ENCODE measurements at regions not wholly inside any gene's neighbourhood (a gene's known extent, or its start where the extent isn't known, plus 50 kb on each side); places are given as distances from the start of the nearest gene placed in this dataset.

- Histone ChIP-seq H3K4me3 (no peak overlapping the region), H3K27ac (no peak overlapping the region), H3K27me3 (ENCODE audit: low read depth) (no peaks in the 10 kb centered on the region), H3K4me1 (no peaks in the 10 kb centered on the region), H3K9me3 (no peaks in the 10 kb centered on the region), H3K36me3 (no peaks in the 10 kb centered on the region)
- ATAC-seq = no peak
- intact Hi-C loops (cut with DNase I) = no loop called here
- no peak for TF ChIP-seq CTCF (IDR thresholded peaks at IDR 0.05)
- no peak for DNase-seq
Observed at GRCh38 chr5:35473589-35473988, 144.1 kb upstream of the SPEF2 start.

GRCh38 chr5:35470866-35471265, 146.8 kb upstream of the SPEF2 start:
- ATAC-seq = no peak
- no peaks in the 10 kb centered on the region for H3K4me1 ChIP-seq
- intact Hi-C loops (cut with DNase I) = no loop called here

GRCh38 chr5:35468811-35469210, 148.9 kb upstream of the SPEF2 start:
- ATAC-seq (no peak), DNase-seq (no peak)
- Histone ChIP-seq H3K4me3 (no peak overlapping the region), H3K27me3 (ENCODE audit: low read depth) (no peaks in the 10 kb centered on the region), H3K36me3 (no peaks in the 10 kb centered on the region), H3K27ac (no peak overlapping the region), H3K4me1 (no peaks in the 10 kb centered on the region), H3K9me3 (no peaks in the 10 kb centered on the region)
- intact Hi-C loops (cut with DNase I) = no loop called here
- no peak for TF ChIP-seq CTCF (IDR thresholded peaks at IDR 0.05)

More at GRCh38 chr5:35470866-35471265, 146.8 kb upstream of the SPEF2 start:
- DNase-seq = no peak
- no peak for TF ChIP-seq CTCF (IDR thresholded peaks at IDR 0.05)
- H3K9me3 ChIP-seq = no peaks in the 10 kb centered on the region
- no peaks in the 10 kb centered on the region for H3K27me3 ChIP-seq (ENCODE audit: low read depth)
- no peak overlapping the region for H3K27ac ChIP-seq
- H3K4me3 ChIP-seq = no peak overlapping the region
- H3K36me3 ChIP-seq = no peaks in the 10 kb centered on the region

GRCh38 chr5:35466746-35467145, 150.9 kb upstream of the SPEF2 start:
- H3K9me3 ChIP-seq = no peaks in the 10 kb centered on the region
- no peaks in the 10 kb centered on the region for H3K36me3 ChIP-seq
- H3K27ac ChIP-seq = no peak overlapping the region
- DNase-seq (no peak), ATAC-seq (no peak)
- H3K4me3 ChIP-seq = no peak overlapping the region
- no peaks in the 10 kb centered on the region for H3K4me1 ChIP-seq
- no peak for TF ChIP-seq CTCF (IDR thresholded peaks at IDR 0.05)
- intact Hi-C loops (cut with DNase I) = no loop called here
- no peaks in the 10 kb centered on the region for H3K27me3 ChIP-seq (ENCODE audit: low read depth)

GRCh38 chr5:35464757-35465156, 152.9 kb upstream of the SPEF2 start:
- Histone ChIP-seq H3K27me3 (ENCODE audit: low read depth) (no peaks in the 10 kb centered on the region), H3K4me3 (no peak overlapping the region), H3K36me3 (no peaks in the 10 kb centered on the region), H3K9me3 (no peaks in the 10 kb centered on the region), H3K4me1 (no peaks in the 10 kb centered on the region), H3K27ac (no peak overlapping the region)
- intact Hi-C loops (cut with DNase I) = no loop called here
- DNase-seq (no peak), ATAC-seq (no peak)
- no peak for TF ChIP-seq CTCF (IDR thresholded peaks at IDR 0.05)

- no peak for TF ChIP-seq CTCF (IDR thresholded peaks at IDR 0.05)
- DNase-seq (no peak), ATAC-seq (no peak)
- Histone ChIP-seq H3K4me1 (no peaks in the 10 kb centered on the region), H3K27ac (no peak overlapping the region), H3K36me3 (no peaks in the 10 kb centered on the region), H3K9me3 (peaks cover 2% of the 10 kb centered on the region), H3K4me3 (no peak overlapping the region), H3K27me3 (ENCODE audit: low read depth) (no peaks in the 10 kb centered on the region)
- intact Hi-C loops (cut with DNase I) = no loop called here
Observed at GRCh38 chr5:35461530-35461929, 156.1 kb upstream of the SPEF2 start.

Data from lower lobe of right lung (tissue), 2 donors.